H9 (cell line): ENCODE measurements at regions not wholly inside any gene's neighbourhood (a gene's known extent, or its start where the extent isn't known, plus 50 kb on each side); places are given as distances from the start of the nearest gene placed in this dataset.

ENCODE experiments used
- DNase-seq: peaks from one replicate; pipeline ENCODE4 v3.0.0-alpha.2; 2017
- H2AFZ ChIP-seq: one replicate; pipeline ENCODE4 v1.6.1; 2013; ENCODE audit warnings: mild to moderate bottlenecking, low read length, control low read depth, moderate library complexity
- H2AK5ac ChIP-seq: 2 replicates; pipeline ENCODE4 v1.6.1; 2013; ENCODE audit warnings: low read length, control low read depth, mixed read lengths; ENCODE audit not compliant: insufficient read length
- H2BK120ac ChIP-seq: one replicate; pipeline ENCODE4 v1.6.1; 2013; ENCODE audit warnings: low read depth, mild to moderate bottlenecking, low read length, control low read depth, inconsistent platforms; ENCODE audit not compliant: poor library complexity, severe bottlenecking
- H2BK12ac ChIP-seq: 2 replicates; pipeline ENCODE4 v1.6.1; 2013; ENCODE audit warnings: low read length, control low read depth, mixed read lengths, low read depth; ENCODE audit not compliant: insufficient read length
- H2BK15ac ChIP-seq: 2 replicates; pipeline ENCODE4 v1.6.1; 2013; ENCODE audit warnings: low read depth, low read length, control low read depth
- H2BK20ac ChIP-seq: one replicate; pipeline ENCODE4 v1.6.1; 2013; ENCODE audit warnings: low read depth, mild to moderate bottlenecking, low read length, control low read depth, inconsistent platforms; ENCODE audit not compliant: poor library complexity, severe bottlenecking
- H2BK5ac ChIP-seq: 2 replicates; pipeline ENCODE4 v1.6.1; 2013; ENCODE audit warnings: low read length, control low read depth, mixed read lengths; ENCODE audit not compliant: insufficient read length
- H3K14ac ChIP-seq: 2 replicates; pipeline ENCODE4 v1.6.1; 2013; ENCODE audit warnings: low read length, control low read depth; ENCODE audit not compliant: insufficient read depth
- H3K18ac ChIP-seq: 2 replicates; pipeline ENCODE4 v1.6.1; 2013; ENCODE audit warnings: low read depth, mild to moderate bottlenecking, mixed read lengths, low read length, control low read depth; ENCODE audit not compliant: insufficient read length
- H3K23ac ChIP-seq: 2 replicates; pipeline ENCODE4 v1.6.1; 2013; ENCODE audit warnings: low read length, control low read depth, mixed read lengths, low read depth; ENCODE audit not compliant: insufficient read length
- H3K23me2 ChIP-seq: 2 replicates; pipeline ENCODE4 v1.6.1; 2013; ENCODE audit warnings: low read depth, mild to moderate bottlenecking, mixed read lengths, low read length, control low read depth; ENCODE audit not compliant: insufficient read length, poor library complexity, severe bottlenecking
- H3K27ac ChIP-seq: 2 replicates; pipeline ENCODE4 v1.5.1; 2013; ENCODE audit warnings: low read length, control low read depth, mixed read lengths, low read depth; ENCODE audit not compliant: insufficient read length
- H3K27me3 ChIP-seq: 2 replicates; pipeline ENCODE4 v1.6.1; 2013; ENCODE audit warnings: low read length, control low read depth, inconsistent platforms; ENCODE audit not compliant: insufficient read depth
- H3K4ac ChIP-seq: 2 replicates; pipeline ENCODE4 v1.6.1; 2013; ENCODE audit warnings: low read depth, mild to moderate bottlenecking, control low read depth, inconsistent platforms, low read length, moderate library complexity
- H3K4me1 ChIP-seq: 2 replicates; pipeline ENCODE4 v1.6.1; 2013; ENCODE audit warnings: low read length, control low read depth, inconsistent platforms; ENCODE audit not compliant: insufficient read depth
- H3K4me2 ChIP-seq: 2 replicates; pipeline ENCODE4 v1.6.1; 2013; ENCODE audit warnings: low read length, control low read depth, mixed read lengths; ENCODE audit not compliant: insufficient read length, insufficient read depth
- H3K56ac ChIP-seq: 2 replicates; pipeline ENCODE4 v1.6.1; 2013; ENCODE audit warnings: low read depth, mild to moderate bottlenecking, mixed read lengths, low read length, control low read depth; ENCODE audit not compliant: insufficient read length
- H3K79me1 ChIP-seq: 2 replicates; pipeline ENCODE4 v1.6.1; 2013; ENCODE audit warnings: low read depth, mild to moderate bottlenecking, moderate library complexity, low read length, control low read depth, inconsistent platforms; ENCODE audit not compliant: insufficient read depth, poor library complexity, severe bottlenecking
- H3K79me2 ChIP-seq: 2 replicates; pipeline ENCODE4 v1.6.1; 2013; ENCODE audit warnings: low read length, control low read depth, inconsistent platforms; ENCODE audit not compliant: insufficient read depth
- H3K9ac ChIP-seq: 2 replicates; pipeline ENCODE4 v1.6.1; 2013; ENCODE audit warnings: low read length, control low read depth, mixed read lengths; ENCODE audit not compliant: insufficient read length; ENCODE audit errors: extremely low read depth
- H3K9me3 ChIP-seq: one replicate; pipeline ENCODE4 v1.6.1; 2013; ENCODE audit warnings: low read depth, low read length, inconsistent platforms; ENCODE audit not compliant: control insufficient read depth
- H3T11ph ChIP-seq: one replicate; pipeline ENCODE4 v1.6.1; 2013; ENCODE audit warnings: mild to moderate bottlenecking, low read length, control low read depth, inconsistent platforms
- H4K20me1 ChIP-seq: one replicate; pipeline ENCODE4 v1.6.1; 2013; ENCODE audit not compliant: control insufficient read depth, insufficient read length, insufficient read depth
- H4K5ac ChIP-seq: 2 replicates; pipeline ENCODE4 v1.6.1; 2013; ENCODE audit warnings: low read depth, mild to moderate bottlenecking, mixed read lengths, low read length, control low read depth; ENCODE audit not compliant: insufficient read length
- H4K8ac ChIP-seq: replicated peaks from 2 replicates; pipeline ENCODE4 v1.6.1; 2013; ENCODE audit warnings: low read length, control low read depth, mixed read lengths, low read depth; ENCODE audit not compliant: insufficient read length
- H4K91ac ChIP-seq: 2 replicates; pipeline ENCODE4 v1.6.1; 2013; ENCODE audit warnings: low read depth, mild to moderate bottlenecking, moderate library complexity, mixed read lengths, low read length, control low read depth; ENCODE audit not compliant: insufficient read length
- H3K27ac Mint-ChIP-seq, 3 experiments: 2 replicates in 2 of 3; 3 replicates in 1 of 3; pipeline ENCODE4 v1.8.0; 2020 to 2021; ENCODE audit warnings: mixed read lengths in 3 of 3, mild to moderate bottlenecking in 1 of 3, moderate library complexity in 1 of 3
- H3K27me3 Mint-ChIP-seq: 2 replicates; pipeline ENCODE4 v1.8.0; 2021; ENCODE audit warnings: low read depth, mild to moderate bottlenecking, moderate library complexity, mixed read lengths
- H3K36me3 Mint-ChIP-seq, 3 experiments: 2 replicates in 2 of 3; 3 replicates in 1 of 3; pipeline ENCODE4 v1.8.0; 2020 to 2021; ENCODE audit warnings: low read depth in 3 of 3, mixed read lengths in 3 of 3; ENCODE audit not compliant: insufficient read depth in 1 of 3
- H3K4me1 Mint-ChIP-seq, 2 experiments: 2 replicates each; pipeline ENCODE4 v1.8.0; 2020; ENCODE audit warnings: mixed read lengths in 2 of 2
- H3K4me3 Mint-ChIP-seq, 2 experiments: 2 replicates in 1 of 2; 3 replicates in 1 of 2; pipeline ENCODE4 v1.8.0; 2020 to 2021; ENCODE audit warnings: mild to moderate bottlenecking in 2 of 2, mixed read lengths in 2 of 2, moderate library complexity in 1 of 2
- H3K9me3 Mint-ChIP-seq, 2 experiments: 2 replicates in 1 of 2; 3 replicates in 1 of 2; pipeline ENCODE4 v1.8.0; 2020; ENCODE audit warnings: mild to moderate bottlenecking in 2 of 2, mixed read lengths in 2 of 2, moderate library complexity in 1 of 2
- CTCF ChIP-seq: fragments of 200-600 bp; sonication (generic); conservative IDR thresholded peaks from 3 replicates; pipeline ENCODE4 v1.8.0; 2021; ENCODE audit warnings: antibody characterized with exemption, mild to moderate bottlenecking
- WGBS: extraction: QIAGEN DNeasy Blood & Tissue Kit; methylation state at CpG from one replicate; pipeline ENCODE4 v1.1.7; 2013; ENCODE audit warnings: missing lambda C conversion rate, low lambda C conversion rate, mixed read lengths; ENCODE audit not compliant: insufficient read length; ENCODE audit errors: extremely low coverage; 5-methylcytosine and 5-hydroxymethylcytosine counted together

- no peaks in the 10 kb centered on the region for H3K4me1 Mint-ChIP-seq
- no peak overlapping the region for H3K23ac ChIP-seq
- H3K9ac ChIP-seq, result no peak overlapping the region
- no peak overlapping the region for H3K4me3 Mint-ChIP-seq
- H3K56ac ChIP-seq, result no peak overlapping the region
- H2BK120ac ChIP-seq, result no peak overlapping the region
- H4K5ac ChIP-seq, result no peak overlapping the region
- H2BK5ac ChIP-seq, result no peak overlapping the region
- no peak overlapping the region for H3K4ac ChIP-seq
- H4K20me1 ChIP-seq, result no peaks in the 10 kb centered on the region
- no CpG with 5 or more reads among the region's 7 CpGs for WGBS
- no peaks in the 10 kb centered on the region for H3K4me1 ChIP-seq
- H2BK12ac ChIP-seq, result no peak overlapping the region
- no peak overlapping the region for H3K18ac ChIP-seq
- no peak overlapping the region for H4K8ac ChIP-seq
- H3K9me3 ChIP-seq, result no peaks in the 10 kb centered on the region
- no peaks in the 10 kb centered on the region for H3K27me3 ChIP-seq
- H3K14ac ChIP-seq, result no peak overlapping the region
- no peaks in the 10 kb centered on the region for H3K79me1 ChIP-seq
- no peak overlapping the region for H2AK5ac ChIP-seq
- H3K36me3 Mint-ChIP-seq, result no peaks in the 10 kb centered on the region
- H2BK15ac ChIP-seq, result no peak overlapping the region
- H3T11ph ChIP-seq, result no peak overlapping the region
- no peaks in the 10 kb centered on the region for H3K79me2 ChIP-seq
- H3K27ac Mint-ChIP-seq, result no peak overlapping the region
- no peak overlapping the region for H3K27ac ChIP-seq
- no peak overlapping the region for H4K91ac ChIP-seq
- DNase-seq, result no peak
- no peak for TF ChIP-seq CTCF
- no peaks in the 10 kb centered on the region for H3K23me2 ChIP-seq
- no peak overlapping the region for H2AFZ ChIP-seq
- no peaks in the 10 kb centered on the region for H3K27me3 Mint-ChIP-seq
- H3K9me3 Mint-ChIP-seq, result no peaks in the 10 kb centered on the region
- no peak overlapping the region for H2BK20ac ChIP-seq
- H3K4me2 ChIP-seq, result no peak overlapping the region
Observed at GRCh38 chr3:34033839-34034238, 235.4 kb downstream of the PDCD6IP start.
